ENCODE measurements at regions not wholly inside any gene's neighbourhood (a gene's known extent, or its start where the extent isn't known, plus 50 kb on each side); places are given as distances from the start of the nearest gene placed in this dataset.

DNA sequence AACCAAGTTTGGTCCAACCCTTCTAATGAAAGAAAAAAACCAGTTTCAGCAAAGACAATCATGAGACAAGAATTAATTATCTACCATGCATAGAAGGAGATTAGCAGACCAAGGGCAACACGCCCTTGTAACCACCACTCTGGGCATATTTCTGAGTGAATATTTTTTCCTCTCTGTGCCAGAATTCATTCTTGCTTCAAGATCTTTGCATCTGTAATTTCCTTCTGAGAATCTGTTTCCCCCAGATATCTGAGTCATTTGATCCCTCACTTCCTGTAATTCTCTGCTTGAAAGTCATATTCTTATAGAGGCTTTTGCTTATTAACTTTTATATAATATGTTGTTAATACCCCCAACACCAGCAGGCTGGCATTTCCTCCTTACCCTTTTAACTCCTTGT, 243.7 kb downstream of the SLC16A7 start:
- no peak for DNase-seq

GRCh38 chr12:59843260-59843843, 247.5 kb downstream of the SLC16A7 start:
- no peak for DNase-seq

- no peak for DNase-seq
Observed at GRCh38 chr12:59844750-59845149, 248.9 kb downstream of the SLC16A7 start.

GRCh38 chr12:59845293-59845692, 249.5 kb downstream of the SLC16A7 start:
- no peak for DNase-seq

DNA sequence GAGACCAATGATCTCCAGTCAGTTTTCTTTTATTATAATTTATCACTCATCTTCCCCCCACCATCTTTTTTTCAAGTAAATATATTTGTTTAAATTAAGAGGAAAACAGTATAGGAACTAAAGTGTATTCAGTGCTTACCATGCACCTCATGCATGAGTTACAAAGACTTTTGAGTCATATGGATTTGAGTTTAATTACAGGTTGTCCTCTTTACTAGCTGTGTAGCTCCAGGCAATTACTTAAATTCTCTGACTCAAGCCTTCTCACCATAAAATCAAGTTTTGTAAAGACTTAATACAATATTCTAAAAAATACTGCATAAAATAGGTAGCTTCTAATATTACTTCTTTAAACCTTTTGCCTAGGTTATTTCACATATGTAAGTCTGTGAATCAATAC, 251.3 kb downstream of the SLC16A7 start:
- DNase-seq: no peak

DNA sequence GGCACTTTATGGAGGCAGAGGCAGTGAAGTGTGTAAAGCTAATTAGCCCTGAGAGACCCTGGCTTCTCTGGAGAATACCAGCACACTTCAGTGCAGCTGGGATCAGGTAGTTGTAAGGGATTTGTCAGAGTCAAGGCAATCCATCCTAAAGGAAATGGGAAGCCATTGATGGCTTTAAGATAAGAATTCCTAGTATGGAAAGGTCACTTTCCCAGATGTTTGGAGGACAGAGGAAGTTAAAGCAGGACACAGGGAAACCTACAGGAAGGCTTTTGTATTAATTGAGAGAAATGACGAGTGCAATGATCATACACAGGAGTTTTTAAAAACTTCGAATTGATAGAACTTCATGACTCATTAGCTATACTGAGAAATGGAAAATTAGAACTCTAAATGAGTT, 254.4 kb downstream of the SLC16A7 start:
- no peak for DNase-seq

DNA sequence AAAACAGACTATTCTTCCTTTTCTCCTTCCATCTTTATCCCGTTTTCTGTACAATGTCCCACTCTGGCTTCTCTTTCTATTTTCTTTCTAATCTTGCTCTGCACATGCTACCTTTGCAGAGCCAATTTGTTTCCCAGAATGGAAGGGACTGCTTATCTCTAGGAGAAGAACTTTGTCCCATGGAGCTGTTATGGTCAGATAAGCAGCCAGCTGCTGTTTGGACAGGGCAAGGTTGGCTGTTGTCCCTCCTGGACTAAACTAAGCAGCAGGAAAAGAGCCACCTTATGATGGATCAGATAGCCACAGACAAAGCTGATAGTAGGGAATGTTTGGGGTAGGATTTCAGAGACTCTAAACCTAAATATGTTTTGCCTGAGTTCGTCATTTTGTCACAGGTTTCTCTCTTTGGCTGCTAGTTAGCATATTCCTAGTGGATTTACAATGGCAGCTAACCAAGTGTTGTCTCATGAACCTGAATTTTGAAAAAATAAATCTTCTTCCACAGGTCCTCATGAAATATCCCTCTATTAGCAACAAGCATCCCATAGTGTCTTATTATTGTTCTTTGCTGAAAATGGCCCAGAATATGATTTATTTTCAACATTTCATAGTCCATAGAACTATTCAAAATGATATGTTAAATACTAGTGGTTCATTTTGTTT, 262.8 kb downstream of the SLC16A7 start:
- no peak for DNase-seq

DNA sequence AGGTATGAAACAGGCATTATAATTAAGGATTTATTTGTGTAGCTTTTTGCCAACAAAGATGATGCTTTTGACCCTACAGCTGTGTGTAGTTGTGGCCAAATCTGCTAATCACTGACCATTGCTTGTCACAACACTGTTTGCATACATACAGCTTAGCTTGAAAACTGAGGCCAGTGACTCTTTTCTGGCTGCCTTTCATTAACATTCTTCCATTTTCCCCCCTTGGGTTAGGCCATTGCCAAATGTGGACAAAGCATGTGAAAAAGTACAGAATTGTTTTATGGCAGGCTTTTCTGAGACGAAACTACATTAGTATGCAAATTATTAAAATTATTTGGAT, 263.3 kb downstream of the SLC16A7 start:
- no peak for DNase-seq

GRCh38 chr12:59861635-59862034, 265.8 kb downstream of the SLC16A7 start:
- DNase-seq: no peak

GRCh38 chr12:59867055-59867454, 271.2 kb downstream of the SLC16A7 start:
- no peak for DNase-seq

DNA sequence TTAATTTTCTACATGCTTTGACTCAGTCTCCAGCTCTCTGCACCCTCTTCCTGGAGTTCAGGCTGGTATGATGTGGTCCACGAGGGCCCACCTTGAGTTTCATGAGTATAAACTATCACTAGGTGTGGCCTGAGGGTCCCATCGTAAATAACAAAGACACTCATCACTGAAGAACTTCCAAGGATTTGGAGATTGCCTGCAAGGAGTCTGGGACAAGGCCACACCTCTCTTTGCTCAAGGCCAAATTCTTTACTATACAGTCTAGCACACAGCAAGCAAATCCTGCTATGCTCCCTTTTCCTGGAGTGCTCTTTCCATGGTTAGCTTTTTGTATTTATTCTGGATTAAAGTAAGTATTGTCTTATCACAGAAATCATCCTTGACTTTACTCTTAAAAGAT, 271.9 kb downstream of the SLC16A7 start:
- DNase-seq: no peak

DNA sequence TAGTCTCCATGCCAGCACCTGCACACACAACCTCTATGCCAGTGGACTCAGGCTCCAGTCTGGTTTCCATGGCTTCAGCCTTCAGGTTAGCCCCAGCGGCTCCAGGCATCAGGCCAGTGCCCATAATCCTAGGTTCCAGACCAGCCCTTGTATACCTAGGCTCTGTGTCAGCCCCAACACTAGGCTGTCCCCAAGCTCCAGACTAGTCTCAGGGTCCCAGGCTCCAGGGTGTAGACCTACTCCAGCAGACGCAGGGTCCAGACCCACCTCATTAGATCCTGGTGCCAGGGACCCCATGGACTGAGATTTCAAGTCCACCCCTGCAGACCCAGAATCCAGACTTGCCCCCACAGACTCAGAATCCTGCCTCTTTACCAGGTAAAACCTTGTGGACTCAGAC, 275.9 kb downstream of the SLC16A7 start:
- no peak for DNase-seq

- DNase-seq: no peak
Observed at GRCh38 chr12:59873136-59873535, 277.3 kb downstream of the SLC16A7 start.

DNA sequence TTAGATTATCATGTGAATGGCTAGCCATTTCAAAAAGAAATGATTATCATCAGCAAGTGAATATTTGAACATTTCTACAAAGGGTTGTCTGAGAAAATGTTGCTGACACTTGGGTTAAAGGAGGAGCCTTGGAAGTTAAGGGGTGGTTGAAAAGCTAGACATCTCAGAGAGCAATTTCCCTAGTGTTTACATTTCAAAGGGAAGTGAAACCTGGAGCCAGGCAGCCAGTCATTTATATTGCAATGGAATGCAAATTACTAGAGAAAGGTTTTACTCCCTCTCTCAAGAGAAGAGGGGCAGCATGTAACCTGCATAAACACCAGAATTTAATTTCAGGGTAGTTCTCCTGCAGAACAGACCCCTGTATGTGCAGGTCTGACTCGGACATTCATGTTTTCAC, 279.0 kb downstream of the SLC16A7 start:
- no peak for DNase-seq

DNA sequence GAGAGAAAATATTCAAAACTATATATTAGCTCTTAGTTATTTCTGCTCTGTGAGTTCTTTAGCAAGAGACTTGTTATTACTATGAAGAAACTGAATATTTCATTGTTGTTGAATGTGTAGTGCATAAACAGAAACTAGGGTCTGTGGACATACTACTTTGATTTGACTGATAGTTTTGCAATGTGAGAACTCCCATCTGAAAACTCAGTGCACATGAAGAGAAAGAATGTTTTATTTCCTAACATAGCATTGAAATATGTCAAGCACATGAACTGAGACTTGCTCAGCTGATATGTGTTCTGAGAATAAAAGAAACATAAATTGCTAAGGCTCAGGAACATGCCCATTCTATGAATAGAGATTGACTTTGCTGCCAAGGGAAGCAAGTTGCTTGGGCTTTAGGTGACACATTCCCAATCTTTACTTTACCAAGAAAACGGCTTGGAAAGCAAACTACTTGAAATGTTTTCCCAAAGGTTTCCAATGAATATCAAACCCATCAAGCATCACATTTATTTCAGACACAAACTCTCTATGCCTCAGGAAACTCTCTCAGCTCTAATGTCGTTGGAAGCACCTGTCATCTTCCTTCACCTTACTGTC, 290.4 kb downstream of the SLC16A7 start:
- DNase-seq: no peak

DNA sequence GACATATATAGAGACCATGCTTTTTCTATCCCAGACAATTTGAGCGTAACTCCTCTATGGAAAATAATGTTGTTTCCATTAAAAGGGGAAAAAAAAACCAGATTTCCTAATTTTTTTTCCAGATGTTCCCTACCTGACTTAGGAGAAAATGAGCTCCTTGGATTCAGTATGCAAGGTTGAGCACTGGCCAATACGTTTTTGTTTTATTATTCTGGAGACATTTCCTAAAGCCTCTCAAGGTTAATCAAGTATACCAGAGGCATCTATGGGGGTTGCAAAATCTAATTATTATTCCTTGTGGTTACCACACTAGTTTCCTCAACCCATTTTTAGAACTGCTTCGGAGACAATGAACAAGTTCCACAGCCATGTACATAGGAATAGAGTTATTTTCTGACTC, 291.3 kb downstream of the SLC16A7 start:
- no peak for DNase-seq

DNA sequence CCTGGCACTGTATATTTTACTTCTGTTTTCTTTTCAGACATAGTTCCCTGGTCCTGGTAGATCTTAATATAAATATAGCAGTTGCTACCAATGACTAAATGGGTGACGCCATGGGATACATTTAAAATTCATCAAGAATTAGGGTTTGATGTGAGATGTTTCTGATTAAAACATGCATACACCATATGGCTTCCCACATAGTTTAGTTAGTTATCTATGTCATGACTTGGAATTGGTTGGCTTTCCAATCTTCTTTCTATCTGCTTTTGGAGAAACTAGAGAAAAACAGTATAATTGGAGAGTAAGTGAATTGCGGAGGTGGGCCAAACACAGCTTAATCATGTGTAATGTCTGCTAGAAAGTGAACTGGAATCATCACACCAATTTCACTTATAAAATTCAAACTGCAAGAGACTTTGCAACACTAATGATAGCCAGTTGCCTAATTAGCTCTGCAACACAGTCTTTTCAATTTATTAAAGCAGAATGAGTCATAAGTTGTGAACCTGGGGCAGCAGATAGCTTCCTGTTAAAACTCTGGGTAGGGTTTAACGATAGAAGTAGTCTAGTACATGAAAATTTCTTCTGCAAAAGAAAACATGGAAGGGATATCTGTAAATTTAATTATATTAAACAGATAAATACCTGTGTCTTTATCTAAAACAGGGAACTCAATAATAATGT, 295.2 kb downstream of the SLC16A7 start:
- no peak for DNase-seq

GRCh38 chr12:59895166-59895775, 299.4 kb downstream of the SLC16A7 start:
- DNase-seq: peak; percentile 49

- no peak for DNase-seq
Observed at GRCh38 chr12:59904874-59905521, 309.2 kb downstream of the SLC16A7 start.

DNA sequence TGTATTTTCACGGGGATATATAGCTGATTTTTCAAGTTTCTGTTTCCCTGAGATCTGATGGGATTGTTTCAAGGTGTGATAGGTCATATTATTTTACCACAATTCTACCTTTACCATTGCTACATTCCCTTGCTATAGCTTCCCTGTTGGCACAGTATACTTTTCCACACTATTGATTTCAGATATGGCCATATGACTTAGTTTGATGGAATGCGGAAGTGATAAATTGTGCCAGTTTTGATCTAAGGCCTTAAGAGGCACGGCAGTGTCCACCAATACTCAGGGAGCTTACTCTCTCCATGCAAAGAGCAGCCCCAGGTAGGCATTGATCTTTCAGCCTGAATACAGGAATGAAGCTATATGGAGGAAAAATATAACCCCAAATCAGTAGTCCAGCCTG, 315.7 kb downstream of the SLC16A7 start:
- no peak for DNase-seq

DNA sequence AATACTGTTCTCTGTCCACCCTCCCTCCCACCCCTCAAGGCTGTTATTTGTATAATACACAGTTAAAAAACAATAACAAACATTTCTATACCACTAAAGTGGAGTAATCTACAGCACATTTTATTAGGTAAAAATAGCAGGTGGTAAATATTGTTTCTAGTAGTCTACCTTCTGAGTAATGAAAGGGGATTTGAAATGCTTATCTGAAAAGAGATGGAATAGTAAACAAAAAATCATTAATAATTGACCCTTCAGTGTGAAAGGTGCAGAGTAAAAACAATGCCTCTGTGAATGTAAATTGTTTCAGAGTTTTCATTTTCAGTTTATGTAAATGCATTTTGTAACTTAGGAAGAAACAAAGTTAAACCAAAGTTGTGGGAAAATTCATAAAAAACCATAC, 321.2 kb downstream of the SLC16A7 start:
- DNase-seq: no peak

DNA sequence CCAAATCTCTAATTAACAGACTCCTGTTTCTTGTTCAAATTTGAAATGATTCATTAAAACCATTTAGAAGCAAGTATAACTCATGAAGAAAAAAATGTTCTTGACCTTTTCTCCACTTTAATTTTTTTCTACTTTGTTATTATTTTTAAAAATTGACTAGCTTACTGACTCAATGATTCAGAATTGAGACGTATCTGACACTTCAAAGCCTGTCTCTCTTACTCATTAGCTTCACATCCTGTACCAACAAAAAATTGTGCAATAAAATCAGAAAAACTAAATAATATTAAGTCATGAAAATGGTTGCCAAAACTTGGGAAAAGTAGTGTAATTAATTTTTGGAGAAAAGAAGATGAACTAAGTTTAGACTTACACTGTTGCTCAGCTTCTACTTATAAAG, 331.2 kb downstream of the SLC16A7 start:
- no peak for DNase-seq

GRCh38 chr12:59928416-59928815, 332.6 kb downstream of the SLC16A7 start:
- DNase-seq: no peak
